ENCODE measurements at regions not wholly inside any gene's neighbourhood (a gene's known extent, or its start where the extent isn't known, plus 50 kb on each side); places are given as distances from the start of the nearest gene placed in this dataset.

- peak; percentile 51 for DNase-seq (ENCODE audit: low spot score)
Observed at GRCh38 chr3:23664459-23664858, 141.3 kb upstream of the UBE2E1 start.

- DNase-seq (ENCODE audit: low spot score) = no peak
Observed at GRCh38 chr3:23665741-23666140, 140.0 kb upstream of the UBE2E1 start.

GRCh38 chr3:23666818-23667217 lies 138.9 kb upstream of the UBE2E1 start:
- no peak for DNase-seq (ENCODE audit: low spot score)

GRCh38 chr3:23667536-23668429 lies 138.0 kb upstream of the UBE2E1 start:
- peak; percentile 74 for DNase-seq (ENCODE audit: low spot score)

GRCh38 chr3:23668430-23668904 lies 137.3 kb upstream of the UBE2E1 start:
- DNase-seq (ENCODE audit: low spot score) = peak; percentile 97

- DNase-seq (ENCODE audit: low spot score) = peak; percentile 45
Observed at GRCh38 chr3:23669541-23670255, 136.1 kb upstream of the UBE2E1 start.

GRCh38 chr3:23671851-23672589 lies 133.7 kb upstream of the UBE2E1 start:
- DNase-seq (ENCODE audit: low spot score) = peak; percentile 25

- no peak for DNase-seq (ENCODE audit: low spot score)
Observed at GRCh38 chr3:23672628-23673027, 133.1 kb upstream of the UBE2E1 start.

GRCh38 chr3:23675010-23675409 lies 130.7 kb upstream of the UBE2E1 start:
- no peak for DNase-seq (ENCODE audit: low spot score)

GRCh38 chr3:23676093-23676492 lies 129.7 kb upstream of the UBE2E1 start:
- peak; percentile 61 for DNase-seq (ENCODE audit: low spot score)

- no peak for DNase-seq (ENCODE audit: low spot score)
Observed at GRCh38 chr3:23682646-23683045, 123.1 kb upstream of the UBE2E1 start.

- DNase-seq (ENCODE audit: low spot score) = peak; percentile 100
Observed at GRCh38 chr3:23685541-23686258, 120.1 kb upstream of the UBE2E1 start.

- no peak for DNase-seq (ENCODE audit: low spot score)
Observed at GRCh38 chr3:23686519-23686918, 119.2 kb upstream of the UBE2E1 start.

GRCh38 chr3:23691357-23691895 lies 114.3 kb upstream of the UBE2E1 start:
- DNase-seq (ENCODE audit: low spot score) = no peak

- no peak for DNase-seq (ENCODE audit: low spot score)
Observed at GRCh38 chr3:23696842-23697241, 108.9 kb upstream of the UBE2E1 start.

GRCh38 chr3:23697416-23697815 lies 108.3 kb upstream of the UBE2E1 start:
- no peak for DNase-seq (ENCODE audit: low spot score)

GRCh38 chr3:23698652-23699313 lies 107.0 kb upstream of the UBE2E1 start:
- DNase-seq (ENCODE audit: low spot score) = no peak

- DNase-seq (ENCODE audit: low spot score) = no peak
Observed at GRCh38 chr3:23700616-23701015, 105.1 kb upstream of the UBE2E1 start.

GRCh38 chr3:23701716-23702597 lies 103.8 kb upstream of the UBE2E1 start:
- DNase-seq (ENCODE audit: low spot score) = peak; percentile 75

- DNase-seq (ENCODE audit: low spot score) = no peak
Observed at GRCh38 chr3:23704298-23704697, 101.5 kb upstream of the UBE2E1 start.
